H7 (cell line): ENCODE measurements at regions not wholly inside any gene's neighbourhood (a gene's known extent, or its start where the extent isn't known, plus 50 kb on each side); places are given as distances from the start of the nearest gene placed in this dataset.

Experiments used
- DNase-seq: peaks from one replicate; pipeline ENCODE4 v3.0.0; 2012
- H3K27me3 ChIP-seq: 2 replicates; pipeline ENCODE4 v1.6.0; 2011; ENCODE audit warnings: mild to moderate bottlenecking, low read length; ENCODE audit not compliant: control insufficient read depth, insufficient read depth
- H3K36me3 ChIP-seq: replicated peaks from 2 replicates; pipeline ENCODE4 v1.5.1; 2011; ENCODE audit warnings: low read length; ENCODE audit not compliant: control insufficient read depth, insufficient read depth
- H3K4me3 ChIP-seq: 2 replicates; pipeline ENCODE4 v1.5.1; 2011; ENCODE audit warnings: low read depth, mild to moderate bottlenecking, control low read depth, low read length, moderate library complexity; ENCODE audit not compliant: insufficient read depth

- Histone ChIP-seq H3K27me3 (no peaks in the 10 kb centered on the region), H3K36me3 (no peaks in the 10 kb centered on the region), H3K4me3 (no peak overlapping the region)
- DNase-seq = no peak
Observed at GRCh38 chr2:51990684-51991083, 958.8 kb upstream of the NRXN1 start.

- DNase-seq = no peak
- Histone ChIP-seq H3K27me3 (no peaks in the 10 kb centered on the region), H3K36me3 (no peaks in the 10 kb centered on the region), H3K4me3 (no peak overlapping the region)
Observed at GRCh38 chr2:51986101-51986500, 954.2 kb upstream of the NRXN1 start.

GRCh38 chr2:51981783-51982182 is 949.9 kb upstream of the NRXN1 start:
- Histone ChIP-seq H3K27me3 (no peaks in the 10 kb centered on the region), H3K4me3 (no peak overlapping the region), H3K36me3 (no peaks in the 10 kb centered on the region)
- DNase-seq = no peak

GRCh38 chr2:51976623-51977022 is 944.7 kb upstream of the NRXN1 start:
- no peak overlapping the region for H3K4me3 ChIP-seq
- DNase-seq = no peak
- no peaks in the 10 kb centered on the region for H3K27me3 ChIP-seq
- H3K36me3 ChIP-seq = no peaks in the 10 kb centered on the region

- H3K36me3 ChIP-seq = no peaks in the 10 kb centered on the region
- DNase-seq = no peak
- no peaks in the 10 kb centered on the region for H3K27me3 ChIP-seq
- no peak overlapping the region for H3K4me3 ChIP-seq
Observed at GRCh38 chr2:51971136-51971535, 939.2 kb upstream of the NRXN1 start.

GRCh38 chr2:51969347-51969746 is 937.4 kb upstream of the NRXN1 start:
- DNase-seq = no peak
- Histone ChIP-seq H3K36me3 (no peaks in the 10 kb centered on the region), H3K27me3 (no peaks in the 10 kb centered on the region), H3K4me3 (no peak overlapping the region)

GRCh38 chr2:51960841-51961335 is 929.0 kb upstream of the NRXN1 start:
- Histone ChIP-seq H3K4me3 (no peak overlapping the region), H3K27me3 (no peaks in the 10 kb centered on the region), H3K36me3 (no peaks in the 10 kb centered on the region)
- DNase-seq = no peak

GRCh38 chr2:51960281-51960680 is 928.3 kb upstream of the NRXN1 start:
- DNase-seq = no peak
- no peak overlapping the region for H3K4me3 ChIP-seq
- H3K36me3 ChIP-seq = no peaks in the 10 kb centered on the region
- H3K27me3 ChIP-seq = no peaks in the 10 kb centered on the region

GRCh38 chr2:51959696-51960095 is 927.8 kb upstream of the NRXN1 start:
- H3K4me3 ChIP-seq = no peak overlapping the region
- no peak for DNase-seq
- H3K27me3 ChIP-seq = no peaks in the 10 kb centered on the region
- H3K36me3 ChIP-seq = no peaks in the 10 kb centered on the region

- DNase-seq = no peak
- Histone ChIP-seq H3K36me3 (no peaks in the 10 kb centered on the region), H3K4me3 (no peak overlapping the region), H3K27me3 (no peaks in the 10 kb centered on the region)
Observed at GRCh38 chr2:51953931-51954330, 922.0 kb upstream of the NRXN1 start.

- Histone ChIP-seq H3K4me3 (no peak overlapping the region), H3K27me3 (no peaks in the 10 kb centered on the region), H3K36me3 (no peaks in the 10 kb centered on the region)
- no peak for DNase-seq
Observed at GRCh38 chr2:51921076-51921475, 889.1 kb upstream of the NRXN1 start.

- Histone ChIP-seq H3K36me3 (no peaks in the 10 kb centered on the region), H3K4me3 (no peak overlapping the region)
- DNase-seq = no peak
Observed at GRCh38 chr2:51920509-51920908, 888.6 kb upstream of the NRXN1 start.

GRCh38 chr2:51919395-51919794 is 887.5 kb upstream of the NRXN1 start:
- Histone ChIP-seq H3K36me3 (no peaks in the 10 kb centered on the region), H3K4me3 (no peak overlapping the region), H3K27me3 (no peaks in the 10 kb centered on the region)
- no peak for DNase-seq

More at GRCh38 chr2:51920509-51920908, 888.6 kb upstream of the NRXN1 start:
- no peaks in the 10 kb centered on the region for H3K27me3 ChIP-seq

- DNase-seq = no peak
- Histone ChIP-seq H3K36me3 (no peaks in the 10 kb centered on the region), H3K27me3 (no peaks in the 10 kb centered on the region), H3K4me3 (no peak overlapping the region)
Observed at GRCh38 chr2:51918113-51918512, 886.2 kb upstream of the NRXN1 start.

GRCh38 chr2:51903728-51904127 is 871.8 kb upstream of the NRXN1 start:
- H3K36me3 ChIP-seq = no peaks in the 10 kb centered on the region
- no peak for DNase-seq
- no peaks in the 10 kb centered on the region for H3K27me3 ChIP-seq
- no peak overlapping the region for H3K4me3 ChIP-seq

- DNase-seq = no peak
- Histone ChIP-seq H3K4me3 (no peak overlapping the region), H3K27me3 (no peaks in the 10 kb centered on the region), H3K36me3 (no peaks in the 10 kb centered on the region)
Observed at GRCh38 chr2:51899643-51900042, 867.7 kb upstream of the NRXN1 start.
